CD14-positive monocyte (primary cell): ENCODE measurements at regions not wholly inside any gene's neighbourhood (a gene's known extent, or its start where the extent isn't known, plus 50 kb on each side); places are given as distances from the start of the nearest gene placed in this dataset.

Source experiments
- DNase-seq, 3 donors: peaks; one replicate each; pipeline ENCODE4 v3.0.0-alpha.2; 2011 to 2022
- H2AFZ ChIP-seq: 2 replicates; pipeline ENCODE4 v1.6.0; 2012; ENCODE audit warnings: mild to moderate bottlenecking, low read depth, low read length, inconsistent platforms; ENCODE audit not compliant: insufficient read depth, poor library complexity, severe bottlenecking
- H3K27ac ChIP-seq, 2 donors: 1 replicate in 1 of 2; 2 replicates in 1 of 2; pipeline ENCODE4 v1.5.1; 2012 to 2013; ENCODE audit warnings: low read length in 2 of 2, control low read depth in 1 of 2, inconsistent platforms in 1 of 2, low read depth in 1 of 2, mild to moderate bottlenecking in 1 of 2
- H3K27me3 ChIP-seq, 2 donors: one replicate each; pipeline versions ENCODE4 v1.6.0 to v1.6.1; 2011 to 2013; ENCODE audit warnings: low read length in 2 of 2; ENCODE audit not compliant: control insufficient read depth in 2 of 2, insufficient read depth in 2 of 2
- H3K36me3 ChIP-seq, 2 donors: replicated peaks in 1 of 2; 1 replicate in 1 of 2; 2 replicates in 1 of 2; pipeline versions ENCODE4 v1.5.1 to v1.6.1; 2012 to 2013; ENCODE audit warnings: low read length in 2 of 2, control low read depth in 1 of 2, inconsistent platforms in 1 of 2, mild to moderate bottlenecking in 1 of 2; ENCODE audit not compliant: insufficient read depth in 2 of 2, control insufficient read depth in 1 of 2
- H3K4me1 ChIP-seq, 2 donors: 1 replicate in 1 of 2; 2 replicates in 1 of 2; pipeline versions ENCODE4 v1.5.1 to v1.6.1; 2012 to 2013; ENCODE audit warnings: low read length in 2 of 2, control low read depth in 1 of 2, inconsistent platforms in 1 of 2, mild to moderate bottlenecking in 1 of 2, moderate library complexity in 1 of 2; ENCODE audit not compliant: insufficient read depth in 2 of 2, control insufficient read depth in 1 of 2
- H3K4me2 ChIP-seq: replicated peaks from 2 replicates; pipeline ENCODE3; 2012; ENCODE audit warnings: low read length, moderate library complexity, mild to moderate bottlenecking; ENCODE audit not compliant: poor library complexity, severe bottlenecking; ENCODE audit errors: extremely low read depth
- H3K4me3 ChIP-seq, 3 experiments: fragments of 200-600 bp in 1 of 3; sonication (generic) in 1 of 3; replicated peaks in 1 of 3; 1 replicate in 2 of 3; 2 replicates in 1 of 3; pipeline ENCODE4 v1.5.1; 2011 to 2013; ENCODE audit warnings: low read length in 3 of 3, mild to moderate bottlenecking in 3 of 3, control low read depth in 2 of 3, low read depth in 2 of 3, inconsistent platforms in 1 of 3, moderate library complexity in 1 of 3
- H3K79me2 ChIP-seq: 2 replicates; pipeline ENCODE4 v1.6.0; 2012; ENCODE audit warnings: mild to moderate bottlenecking, control low read depth, inconsistent platforms, low read length, moderate library complexity; ENCODE audit not compliant: insufficient read depth
- H3K9ac ChIP-seq: 2 replicates; pipeline ENCODE4 v1.6.0; 2017; ENCODE audit warnings: low read length, mild to moderate bottlenecking; ENCODE audit not compliant: insufficient read depth, poor library complexity, severe bottlenecking
- H3K9me3 ChIP-seq, 2 donors: replicated peaks in 1 of 2; 1 replicate in 1 of 2; 2 replicates in 1 of 2; pipeline versions ENCODE4 v1.5.1 to v1.6.1; 2012 to 2013; ENCODE audit warnings: low read length in 2 of 2, control low read depth in 1 of 2; ENCODE audit not compliant: control insufficient read depth in 1 of 2, insufficient read depth in 1 of 2
- H4K20me1 ChIP-seq: 2 replicates; pipeline ENCODE4 v1.6.0; 2012; ENCODE audit warnings: mild to moderate bottlenecking, low read length, control low read depth, moderate library complexity; ENCODE audit not compliant: insufficient read depth
- H3K27ac Mint-ChIP-seq, 7 donors: one replicate each; pipeline ENCODE4 v1.8.0; 2020; ENCODE audit warnings: mild to moderate bottlenecking in 7 of 7, mixed read lengths in 7 of 7, moderate library complexity in 6 of 7, inconsistent platforms in 2 of 7
- H3K27me3 Mint-ChIP-seq, 3 donors: one replicate each; pipeline ENCODE4 v1.8.0; 2021 to 2022; ENCODE audit warnings: low read depth in 3 of 3, mild to moderate bottlenecking in 3 of 3, mixed read lengths in 3 of 3, moderate library complexity in 3 of 3, inconsistent platforms in 1 of 3
- H3K36me3 Mint-ChIP-seq, 2 donors: one replicate each; pipeline ENCODE4 v1.8.0; 2020; ENCODE audit warnings: mixed read lengths in 2 of 2, inconsistent platforms in 1 of 2, mild to moderate bottlenecking in 1 of 2
- H3K4me1 Mint-ChIP-seq: one replicate; pipeline ENCODE4 v1.8.0; 2020; ENCODE audit warnings: mild to moderate bottlenecking, mixed read lengths
- H3K4me3 Mint-ChIP-seq, 2 donors: one replicate each; pipeline ENCODE4 v1.8.0; 2020; ENCODE audit warnings: mild to moderate bottlenecking in 2 of 2, mixed read lengths in 2 of 2, moderate library complexity in 1 of 2
- H3K9me3 Mint-ChIP-seq, 7 donors: one replicate each; pipeline ENCODE4 v1.8.0; 2020 to 2022; ENCODE audit warnings: mixed read lengths in 7 of 7, mild to moderate bottlenecking in 6 of 7, moderate library complexity in 6 of 7, inconsistent platforms in 2 of 7
- CTCF ChIP-seq: fragments of 200-600 bp; IDR thresholded peaks from one replicate; pipeline ENCODE4 v1.8.0; 2022; ENCODE audit warnings: antibody characterized with exemption, mild to moderate bottlenecking
- WGBS: methylation state at CpG from one replicate; pipeline ENCODE4 v1.1.5; 2013; ENCODE audit warnings: missing lambda C conversion rate; ENCODE audit not compliant: insufficient coverage; 5-methylcytosine and 5-hydroxymethylcytosine counted together
- intact Hi-C, 2 donors: fragments of 100-400 bp; cut with micrococcal nuclease; formaldehyde crosslinking; loops; one replicate each; pipeline versions ENCODE4 v1.15.0 to v1.15.1; 2023

- TF ChIP-seq CTCF: no peak
- H3K27ac ChIP-seq: no peak overlapping the region
- intact Hi-C loops: no loop called here
- no peak overlapping the region for H3K4me2 ChIP-seq
- no peak overlapping the region for H2AFZ ChIP-seq
- H3K27me3 Mint-ChIP-seq: peaks cover 14 to 18% (median 17%) of the 10 kb centered on the region in 3 donors
- no peak overlapping the region for H3K9ac ChIP-seq
- no peaks in the 10 kb centered on the region for H3K4me1 ChIP-seq
- peaks cover 0 to 3% (median 0%) of the 10 kb centered on the region in 7 donors for H3K9me3 Mint-ChIP-seq
- no peaks in the 10 kb centered on the region for H3K9me3 ChIP-seq
- no peaks in the 10 kb centered on the region for H3K36me3 ChIP-seq
- no peak overlapping the region for H3K4me3 ChIP-seq
- no peak for DNase-seq
- no peaks in the 10 kb centered on the region for H3K4me1 Mint-ChIP-seq
- H3K79me2 ChIP-seq: no peaks in the 10 kb centered on the region
- no peaks in the 10 kb centered on the region for H3K36me3 Mint-ChIP-seq
- H4K20me1 ChIP-seq: no peaks in the 10 kb centered on the region
- H3K27ac Mint-ChIP-seq: no peak overlapping the region
- H3K27me3 ChIP-seq: peaks cover 0 to 2% of the 10 kb centered on the region in 2 donors
- no peak overlapping the region for H3K4me3 Mint-ChIP-seq
These were observed 54.1 kb upstream of the CHRNB4 start for GRCh38 chr15:78695046-78695671.

- Histone ChIP-seq H3K36me3 (no peaks in the 10 kb centered on the region), H3K4me1 (no peaks in the 10 kb centered on the region), H3K27me3 (no peaks in the 10 kb centered on the region), H3K9ac (no peak overlapping the region), H3K4me3 (no peak overlapping the region), H2AFZ (no peak overlapping the region), H3K4me2 (no peak overlapping the region), H3K9me3 (no peaks in the 10 kb centered on the region), H3K79me2 (no peaks in the 10 kb centered on the region), H3K27ac (no peak overlapping the region), H4K20me1 (no peaks in the 10 kb centered on the region)
- Mint-ChIP-seq H3K4me3 (no peak overlapping the region), H3K27me3 (peaks cover 3 to 5% (median 5%) of the 10 kb centered on the region in 3 donors), H3K36me3 (no peaks in the 10 kb centered on the region), H3K9me3 (no peaks in the 10 kb centered on the region), H3K4me1 (no peaks in the 10 kb centered on the region), H3K27ac (no peak overlapping the region)
- intact Hi-C loops: no loop called here
- TF ChIP-seq CTCF: no peak
- 79% methylated on average over 2 of the region's 3 CpGs for WGBS
- DNase-seq: no peak
These were observed 50.9 kb upstream of the CHRNB4 start for GRCh38 chr15:78691851-78692421.
